K562 (cell line): ENCODE measurements at regions not wholly inside any gene's neighbourhood (a gene's known extent, or its start where the extent isn't known, plus 50 kb on each side); places are given as distances from the start of the nearest gene placed in this dataset.

ENCODE experiments used
- BCL6 ChIP-seq: fragments of 250-450 bp; sonication (Bioruptor Pico); IDR thresholded peaks from 2 replicates; pipeline ENCODE4 v1.4.0; 2020
- POLR2AphosphoS2 ChIP-seq: IDR thresholded peaks from 2 replicates; pipeline ENCODE4 v1.6.1; 2012; ENCODE audit warnings: low read length, improper control_type of control experiment
- RBM25 ChIP-seq: fragments of 200-400 bp; formaldehyde crosslinking; IDR thresholded peaks from 2 replicates; pipeline ENCODE4 v1.6.1; 2018; ENCODE audit warnings: low read length, low read depth, moderate library complexity; ENCODE audit not compliant: severe bottlenecking
- SP1 ChIP-seq: sonication (generic); formaldehyde crosslinking; IDR thresholded peaks from 2 replicates; pipeline ENCODE4 v1.8.1; 2022; ENCODE audit warnings: mild to moderate bottlenecking, missing genetic modification reagents
- ZNF165 ChIP-seq: fragments of 250-450 bp; sonication (Bioruptor Pico); IDR thresholded peaks from 2 replicates; pipeline ENCODE4 v1.4.0; 2020; ENCODE audit warnings: borderline replicate concordance
- TF ChIP-seq, protein P1 (sequence below), 3 experiments: fragments of 200-800 bp in 1 of 3; sonication (Bioruptor generic) in 1 of 3; sonication (generic) in 1 of 3; formaldehyde crosslinking in 1 of 3; IDR thresholded peaks; 2 replicates each; pipeline versions ENCODE4 v1.6.1 to v1.8.0; 2016 to 2022; ENCODE audit warnings: mild to moderate bottlenecking in 2 of 3, missing compliant biosample characterization in 2 of 3, missing genetic modification characterization in 2 of 3, missing genetic modification reagents in 1 of 3

DNA sequence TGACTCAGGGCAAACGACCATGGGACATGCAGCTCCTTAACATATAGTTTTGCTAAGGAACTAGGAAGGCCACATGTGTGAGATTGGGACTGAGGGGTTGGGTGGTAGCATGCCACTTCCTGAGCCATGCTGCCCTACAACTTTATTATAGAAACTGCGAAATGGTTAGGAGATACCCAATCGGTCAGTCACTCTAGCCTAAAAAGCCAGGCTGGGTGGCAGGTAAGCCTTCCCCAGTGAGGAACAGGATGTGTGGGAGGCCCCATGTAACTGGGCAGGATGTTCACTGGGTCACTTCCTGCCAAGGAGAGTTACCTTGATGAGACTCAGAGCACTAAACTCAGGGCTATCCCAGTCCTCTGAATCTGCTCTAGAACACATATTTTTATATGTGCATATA, 123.5 kb downstream of the MAP3K7 start:
- TF ChIP-seq SP1 (CRISPR knock-in tag) (no peak), POLR2AphosphoS2 (no peak), ZNF165 (CRISPR knock-in tag) (no peak), RBM25 (no peak), BCL6 (CRISPR knock-in tag) (no peak)
- TF ChIP-seq, protein P1, sequence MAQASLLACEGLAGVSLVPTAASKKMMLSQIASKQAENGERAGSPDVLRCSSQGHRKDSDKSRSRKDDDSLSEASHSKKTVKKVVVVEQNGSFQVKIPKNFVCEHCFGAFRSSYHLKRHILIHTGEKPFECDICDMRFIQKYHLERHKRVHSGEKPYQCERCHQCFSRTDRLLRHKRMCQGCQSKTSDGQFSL (CRISPR knock-in tag; IDR thresholded peaks at IDR 0.05) = no peak
- TF ChIP-seq, protein P1 (tag; IDR thresholded peaks at IDR 0.05) = no peak
